ENCODE measurements at regions not wholly inside any gene's neighbourhood (a gene's known extent, or its start where the extent isn't known, plus 50 kb on each side); places are given as distances from the start of the nearest gene placed in this dataset.

- Histone ChIP-seq H3K27me3 (peaks cover 0 to 3% (median 0%) of the 10 kb centered on the region in 4 donors), H3K36me3 (no peaks in the 10 kb centered on the region), H3K4me1 (peaks cover 0 to 11% (median 0%) of the 10 kb centered on the region in 4 donors), H3K27ac (no peak overlapping the region), H3K9me3 (no peaks in the 10 kb centered on the region), H3K4me3 (no peak overlapping the region)
- 81 to 85% methylated on average over 1 of the region's 1 CpG for WGBS, 2 donors
- no peak for DNase-seq
- no peak for ATAC-seq (ENCODE audit: low FRiP score in 2 of 2)
- TF ChIP-seq POLR2AphosphoS5 (IDR thresholded peaks at IDR 0.05) (no peak), POLR2A (IDR thresholded peaks at IDR 0.05) (no peak), EP300 (IDR thresholded peaks at IDR 0.05) (no peak), CTCF (IDR thresholded peaks at IDR 0.05) (no peak)
Measured at GRCh38 chr10:108908096-108908495, 1015.2 kb downstream of the XPNPEP1 start.

- H3K4me3 ChIP-seq, result no peak overlapping the region
- 77 to 81% methylated on average over 4 of the region's 4 CpGs for WGBS, 2 donors
- no peak overlapping the region for H3K27ac ChIP-seq
- no peaks in the 10 kb centered on the region for H3K4me1 ChIP-seq
- ATAC-seq (ENCODE audit: low FRiP score in 2 of 2) (no peak), DNase-seq (no peak)
- no peaks in the 10 kb centered on the region for H3K9me3 ChIP-seq
- no peaks in the 10 kb centered on the region for H3K36me3 ChIP-seq
- no peaks in the 10 kb centered on the region for H3K27me3 ChIP-seq
- no peak for TF ChIP-seq POLR2A (IDR thresholded peaks at IDR 0.05)
Measured at GRCh38 chr10:108905821-108906220, 1017.5 kb downstream of the XPNPEP1 start.

- Histone ChIP-seq H3K9me3 (no peaks in the 10 kb centered on the region), H3K4me3 (no peak overlapping the region), H3K36me3 (no peaks in the 10 kb centered on the region), H3K27ac (no peak overlapping the region), H3K4me1 (no peaks in the 10 kb centered on the region), H3K27me3 (no peaks in the 10 kb centered on the region)
- no peak for TF ChIP-seq EP300 (IDR thresholded peaks at IDR 0.05)
- no peak for TF ChIP-seq POLR2A (IDR thresholded peaks at IDR 0.05)
- TF ChIP-seq CTCF (IDR thresholded peaks at IDR 0.05), result no peak
- no peak for TF ChIP-seq POLR2AphosphoS5 (IDR thresholded peaks at IDR 0.05)
- no peak for DNase-seq
- ATAC-seq (ENCODE audit: low FRiP score in 2 of 2), result no peak
Measured at GRCh38 chr10:108905171-108905570, 1018.1 kb downstream of the XPNPEP1 start.

GRCh38 chr10:108904163-108904838, 1019.0 kb downstream of the XPNPEP1 start:
- no peak overlapping the region for H3K4me3 ChIP-seq

GRCh38 chr10:108902619-108903285, 1020.6 kb downstream of the XPNPEP1 start:
- Histone ChIP-seq H3K36me3 (no peaks in the 10 kb centered on the region), H3K4me3 (no peak overlapping the region), H3K27me3 (no peaks in the 10 kb centered on the region), H3K9me3 (no peaks in the 10 kb centered on the region), H3K4me1 (no peaks in the 10 kb centered on the region), H3K27ac (no peak overlapping the region)
- DNase-seq (no peak), ATAC-seq (ENCODE audit: low FRiP score in 2 of 2) (no peak)
- 60 to 64% methylated on average over 6 of the region's 6 CpGs for WGBS, 2 donors
- TF ChIP-seq POLR2A (IDR thresholded peaks at IDR 0.05) (no peak), CTCF (IDR thresholded peaks at IDR 0.05) (no peak), POLR2AphosphoS5 (IDR thresholded peaks at IDR 0.05) (no peak), EP300 (IDR thresholded peaks at IDR 0.05) (no peak)

More at GRCh38 chr10:108904163-108904838, 1019.0 kb downstream of the XPNPEP1 start:
- TF ChIP-seq POLR2A (IDR thresholded peaks at IDR 0.05) (no peak), CTCF (IDR thresholded peaks at IDR 0.05) (no peak), EP300 (IDR thresholded peaks at IDR 0.05) (no peak), POLR2AphosphoS5 (IDR thresholded peaks at IDR 0.05) (no peak)
- DNase-seq, result no peak
- WGBS, 2 donors, result 77 to 86% methylated on average over 5 of the region's 5 CpGs
- H3K36me3 ChIP-seq, result no peaks in the 10 kb centered on the region
- H3K4me1 ChIP-seq, result no peaks in the 10 kb centered on the region
- no peak for ATAC-seq (ENCODE audit: low FRiP score in 2 of 2)
- no peaks in the 10 kb centered on the region for H3K9me3 ChIP-seq
- H3K27me3 ChIP-seq, result no peaks in the 10 kb centered on the region
- H3K27ac ChIP-seq, result no peak overlapping the region

Data from upper lobe of left lung (tissue), 6 donors.